ENCODE measurements at regions not wholly inside any gene's neighbourhood (a gene's known extent, or its start where the extent isn't known, plus 50 kb on each side); places are given as distances from the start of the nearest gene placed in this dataset.
"Not testable (repeated sequence)": the region's sequence is repeated elsewhere in the genome, so short reads cannot be mapped to it uniquely, and the experiment has no call there.

GRCh38 chr9:89856950-89857349, 252.1 kb downstream of the GADD45G start:
- DNase-seq (ENCODE audit: low read depth in 2 of 2) = not testable (repeated sequence)

GRCh38 chr9:89859842-89860241, 255.0 kb downstream of the GADD45G start:
- not testable (repeated sequence) for DNase-seq (ENCODE audit: low read depth in 2 of 2)

DNA sequence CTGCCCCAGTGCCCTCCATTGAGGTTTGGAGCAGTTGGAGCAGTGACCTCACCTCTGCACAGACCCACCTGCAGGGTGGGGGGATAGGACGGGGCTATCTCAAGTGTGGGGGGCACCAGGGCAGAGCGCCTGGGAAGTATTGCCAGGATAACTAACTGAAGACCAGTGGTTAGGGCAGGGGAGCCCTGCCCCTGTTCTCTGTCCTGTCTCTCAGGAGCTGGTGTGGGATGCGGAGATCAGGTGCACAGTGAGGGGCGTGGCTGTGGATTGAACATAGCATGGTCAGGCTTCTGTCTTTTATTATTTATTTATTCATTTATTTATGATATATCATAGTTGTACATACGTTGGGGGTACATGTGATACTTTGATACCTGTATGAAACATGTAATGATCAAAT, 256.6 kb downstream of the GADD45G start:
- DNase-seq (ENCODE audit: low read depth in 2 of 2) = not testable (repeated sequence)

GRCh38 chr9:89862316-89862715, 257.5 kb downstream of the GADD45G start:
- DNase-seq (ENCODE audit: low read depth in 2 of 2) = no peak

DNA sequence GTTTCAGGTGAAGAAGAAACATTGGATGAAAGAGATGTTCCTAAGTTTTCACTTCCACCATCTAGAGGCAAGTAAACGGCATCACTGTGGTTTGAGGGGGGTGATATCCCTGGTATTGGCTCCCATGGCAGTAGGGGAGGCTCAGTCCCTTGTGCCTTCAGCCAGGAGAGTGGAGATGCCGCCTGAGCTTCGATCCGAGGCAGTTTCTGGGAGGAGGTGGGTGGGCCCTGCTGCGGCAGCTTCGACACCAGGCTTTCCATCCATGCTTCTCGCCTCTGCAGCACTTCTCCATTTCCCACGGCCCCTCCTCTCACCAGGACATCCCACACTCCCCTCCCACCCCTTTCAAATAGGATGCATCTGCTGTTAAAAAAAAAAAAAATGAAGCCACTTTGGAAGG, 258.3 kb downstream of the GADD45G start:
- DNase-seq (ENCODE audit: low read depth in 2 of 2) = no peak

- no peak for DNase-seq (ENCODE audit: low read depth in 2 of 2)
Measured at GRCh38 chr9:89863837-89864236, 259.0 kb downstream of the GADD45G start.

DNA sequence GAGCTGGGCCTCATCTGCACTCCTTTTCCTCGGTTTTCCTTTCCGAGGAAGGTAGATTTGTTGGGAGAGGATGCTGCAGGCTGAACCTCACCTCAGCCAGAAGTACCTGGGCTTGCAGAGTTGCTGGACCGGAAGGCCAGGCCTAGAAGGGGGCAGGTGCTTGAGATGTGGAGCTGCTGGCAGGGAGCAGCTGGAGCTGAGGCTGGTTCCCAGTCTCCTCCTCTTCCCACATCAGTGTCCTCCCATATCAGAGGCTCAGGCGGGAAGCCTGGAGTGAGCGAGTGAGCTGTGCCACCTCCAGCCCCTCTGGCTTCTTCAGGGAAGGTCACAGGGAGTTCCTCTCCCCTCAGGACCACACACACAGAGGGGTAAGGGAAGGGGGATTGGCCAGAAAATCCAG, 259.4 kb downstream of the GADD45G start:
- no peak for DNase-seq (ENCODE audit: low read depth in 2 of 2)

DNA sequence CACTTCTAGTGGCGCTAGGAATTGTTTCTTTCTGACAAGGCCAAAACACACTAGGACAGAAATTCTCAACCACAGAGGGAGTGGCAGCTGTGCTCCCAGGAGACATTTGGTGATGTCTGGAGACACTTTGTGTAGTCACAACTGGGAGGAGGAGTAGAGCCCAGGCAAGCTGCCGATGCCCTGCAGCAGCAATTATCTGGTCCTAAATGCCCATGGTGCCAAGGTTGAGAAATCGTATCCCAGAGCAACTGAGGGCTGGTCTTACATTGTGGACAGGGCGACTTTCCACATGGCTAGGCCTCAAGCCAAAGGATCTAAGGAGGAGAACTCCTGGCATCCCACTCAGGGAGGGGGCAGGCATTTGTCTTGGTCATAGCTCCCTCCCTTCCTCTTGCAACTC, 259.9 kb downstream of the GADD45G start:
- DNase-seq (ENCODE audit: low read depth in 2 of 2) = no peak

DNA sequence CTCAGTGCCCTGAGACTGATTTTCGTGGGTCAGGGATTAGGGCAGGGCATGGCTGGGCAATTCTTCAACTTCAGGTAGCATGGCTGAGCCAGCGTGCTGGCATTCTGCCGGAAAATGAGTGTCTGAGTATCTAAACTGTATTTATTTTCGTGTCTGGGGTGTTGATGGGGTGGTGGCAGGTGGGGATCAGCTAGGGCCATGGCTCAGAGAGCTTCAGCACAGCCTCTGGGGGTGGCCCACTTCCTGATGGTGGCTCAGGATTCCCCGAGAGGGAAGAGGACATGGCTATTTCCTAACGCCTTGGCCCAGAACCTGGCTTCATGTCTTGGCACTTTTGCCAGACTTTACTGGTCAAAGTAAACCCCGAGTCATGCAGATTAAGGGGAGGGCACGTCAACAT, 260.5 kb downstream of the GADD45G start:
- DNase-seq (ENCODE audit: low read depth in 2 of 2) = no peak

DNA sequence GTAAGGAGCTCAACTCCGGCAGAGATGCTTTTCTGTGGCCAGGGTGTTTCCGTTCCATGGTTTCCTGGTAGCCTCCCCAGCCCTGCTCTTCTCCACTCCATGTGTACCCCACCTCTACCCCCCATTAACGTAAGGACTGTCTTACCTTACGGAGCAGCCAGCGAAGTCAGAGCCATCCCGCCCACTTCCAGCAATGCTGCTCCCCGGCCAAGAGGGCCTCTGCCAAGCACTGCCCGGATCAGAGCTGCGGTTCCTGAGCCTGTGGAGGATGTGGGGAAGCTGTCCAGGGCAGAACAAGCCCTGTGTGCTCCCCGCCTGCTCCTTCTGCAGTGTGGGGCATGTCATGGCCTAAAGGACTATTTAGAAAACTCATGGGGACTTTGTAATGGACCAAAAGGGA, 261.2 kb downstream of the GADD45G start:
- DNase-seq (ENCODE audit: low read depth in 2 of 2) = no peak

GRCh38 chr9:89866701-89867100, 261.9 kb downstream of the GADD45G start:
- DNase-seq (ENCODE audit: low read depth in 2 of 2) = no peak

- no peak for DNase-seq (ENCODE audit: low read depth in 2 of 2)
Measured at GRCh38 chr9:89868100-89868499, 263.3 kb downstream of the GADD45G start.

DNA sequence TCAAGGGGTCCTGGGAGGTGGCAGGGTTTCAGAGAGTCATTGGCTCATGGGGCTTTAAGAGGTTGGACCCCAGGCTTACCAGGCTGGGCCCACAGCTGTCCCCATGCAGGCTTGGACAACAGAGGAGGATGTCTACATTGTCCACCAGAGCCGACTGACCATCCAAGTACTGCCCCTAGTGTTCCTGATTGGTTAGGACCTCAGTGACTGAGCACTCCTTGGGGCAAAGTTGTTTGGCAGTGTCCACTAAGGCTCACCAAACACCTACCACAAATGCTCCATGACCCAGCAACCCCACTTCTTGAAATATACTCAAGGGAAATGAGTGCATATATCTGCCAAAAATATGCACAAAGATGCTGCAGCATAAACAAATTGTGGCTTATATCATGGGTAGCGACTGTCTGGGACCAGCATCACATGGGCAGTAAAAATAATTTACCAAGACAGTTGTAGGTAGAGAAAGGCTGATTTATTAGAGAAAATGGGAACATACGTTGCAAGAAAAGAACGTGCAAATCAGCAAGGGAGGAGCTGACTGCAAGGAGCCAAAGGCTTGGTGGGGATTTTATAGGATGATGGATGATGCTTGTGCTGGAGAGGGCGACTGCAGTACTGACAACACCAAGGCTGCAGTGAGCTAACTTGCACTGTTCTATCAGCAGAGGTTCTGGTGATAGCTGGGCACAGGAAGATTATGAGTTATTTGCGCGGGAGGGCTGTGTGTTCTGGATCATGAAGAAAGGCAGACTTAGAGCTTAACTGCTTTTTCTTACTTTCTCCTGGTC, 265.2 kb downstream of the GADD45G start:
- DNase-seq (ENCODE audit: low read depth in 2 of 2) = no peak

DNA sequence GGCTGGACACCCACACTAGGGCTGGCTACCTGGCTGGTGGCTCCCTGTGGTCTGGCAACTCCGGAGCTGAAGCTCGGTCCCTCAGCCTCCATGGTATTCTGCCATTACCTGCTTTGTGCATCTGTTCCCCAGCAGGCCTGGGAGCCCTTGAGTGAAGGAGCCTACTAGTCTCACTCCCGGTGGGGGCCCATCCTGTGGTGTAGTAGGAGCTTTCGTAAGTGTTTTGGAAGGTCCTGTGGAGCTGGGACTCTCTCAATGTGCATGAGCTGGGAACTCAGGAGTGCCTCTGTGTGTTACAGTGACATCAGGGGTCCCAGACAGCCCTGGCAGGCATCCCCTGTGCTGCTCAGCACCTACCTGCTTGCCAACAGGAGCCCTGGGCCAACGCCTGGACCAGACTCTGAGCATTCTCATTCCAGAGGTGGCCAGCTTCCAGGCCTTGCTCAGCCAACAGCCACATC, 267.1 kb downstream of the GADD45G start:
- no peak for DNase-seq (ENCODE audit: low read depth in 2 of 2)

DNA sequence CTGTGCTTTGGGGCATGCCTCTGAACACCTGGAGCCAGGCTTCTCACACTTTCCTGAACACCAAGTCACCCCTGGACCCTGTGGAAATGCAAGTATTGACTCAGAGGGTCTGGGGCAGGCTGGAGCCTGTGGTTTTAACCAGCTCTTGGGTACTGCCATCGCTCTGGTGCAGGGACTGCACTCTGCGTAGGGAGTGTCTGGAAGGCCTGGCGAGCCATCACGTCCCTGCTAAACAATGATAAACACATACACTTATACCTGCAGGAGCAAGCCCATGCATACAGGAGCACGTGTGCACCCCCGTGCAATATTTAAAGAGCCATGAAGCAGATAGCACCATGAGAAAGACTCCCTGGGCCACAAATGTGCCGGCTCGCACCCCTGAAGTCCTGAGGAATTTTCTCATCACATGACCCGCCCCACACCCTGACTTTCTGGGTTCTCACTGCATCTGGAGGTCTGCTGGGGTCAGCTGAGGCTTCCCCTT, 267.7 kb downstream of the GADD45G start:
- DNase-seq (ENCODE audit: low read depth in 2 of 2) = no peak

GRCh38 chr9:89872913-89873707, 268.3 kb downstream of the GADD45G start:
- DNase-seq (ENCODE audit: low read depth in 2 of 2) = no peak

DNA sequence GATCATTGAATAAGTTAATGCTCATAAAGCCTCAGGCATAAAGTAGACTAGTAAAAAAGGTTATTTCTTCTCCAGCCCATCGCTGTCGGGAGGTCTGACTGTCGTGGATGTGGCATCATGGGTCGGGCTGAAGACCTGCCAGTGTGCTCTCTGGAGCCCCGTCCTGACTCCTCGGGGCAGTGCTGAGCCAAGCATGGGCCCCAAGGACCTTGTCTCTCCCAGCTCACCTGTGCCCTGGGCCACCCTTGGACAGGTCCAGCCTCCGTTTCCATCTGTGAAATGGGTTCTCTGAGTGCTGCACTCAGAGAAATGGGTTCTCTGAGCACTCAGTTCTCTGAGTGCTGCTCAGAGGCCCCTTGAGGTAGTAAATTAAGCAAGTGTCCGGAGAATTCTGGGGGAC, 269.0 kb downstream of the GADD45G start:
- no peak for DNase-seq (ENCODE audit: low read depth in 2 of 2)

GRCh38 chr9:89874351-89875321, 269.8 kb downstream of the GADD45G start:
- DNase-seq (ENCODE audit: low read depth in 2 of 2) = no peak

DNA sequence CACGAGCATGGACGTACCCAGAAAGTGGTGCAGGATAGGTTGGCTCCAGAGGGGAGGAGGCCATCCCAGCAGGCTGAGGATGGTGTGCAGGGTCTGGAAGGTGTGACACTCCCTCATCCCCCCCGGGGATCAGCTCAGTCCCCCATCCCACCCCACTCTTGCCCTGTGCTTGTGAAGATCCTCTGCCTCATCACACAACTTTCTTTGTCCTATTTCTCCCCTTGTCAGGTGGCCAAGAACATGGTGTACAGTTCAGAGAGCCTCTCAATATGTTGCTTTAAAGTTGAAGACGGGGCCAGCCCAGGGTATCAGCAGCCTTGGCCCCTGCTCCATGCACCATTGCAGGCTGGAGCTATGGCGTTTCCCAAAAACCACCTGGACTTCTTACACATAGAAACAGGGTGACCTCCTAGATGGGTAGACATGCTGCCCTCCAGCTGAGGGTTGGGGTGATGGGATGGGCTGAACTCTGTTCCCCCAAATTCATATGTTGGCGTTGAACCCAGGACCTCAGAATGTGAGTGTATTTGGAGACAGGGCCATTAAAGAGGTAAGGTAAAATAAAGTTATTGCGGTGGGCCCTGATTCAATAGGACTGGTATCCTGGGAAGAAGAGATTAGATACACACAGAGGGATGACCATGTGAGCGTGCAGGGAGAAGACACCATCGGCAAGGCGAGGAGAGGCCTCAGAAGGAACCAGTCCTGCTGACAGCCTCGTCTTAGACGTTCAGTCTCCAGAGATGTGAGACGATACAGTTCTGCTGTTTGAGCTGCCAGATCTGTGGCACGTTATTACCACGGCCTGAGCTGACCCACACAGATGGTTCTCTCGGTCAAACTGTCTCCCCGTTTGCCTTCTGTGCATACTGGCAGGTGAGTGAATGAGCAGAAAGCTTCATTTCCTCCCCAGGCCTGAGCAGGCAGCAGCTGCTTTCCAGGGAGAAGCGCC, 272.5 kb downstream of the GADD45G start:
- no peak for DNase-seq (ENCODE audit: low read depth in 2 of 2)

DNA sequence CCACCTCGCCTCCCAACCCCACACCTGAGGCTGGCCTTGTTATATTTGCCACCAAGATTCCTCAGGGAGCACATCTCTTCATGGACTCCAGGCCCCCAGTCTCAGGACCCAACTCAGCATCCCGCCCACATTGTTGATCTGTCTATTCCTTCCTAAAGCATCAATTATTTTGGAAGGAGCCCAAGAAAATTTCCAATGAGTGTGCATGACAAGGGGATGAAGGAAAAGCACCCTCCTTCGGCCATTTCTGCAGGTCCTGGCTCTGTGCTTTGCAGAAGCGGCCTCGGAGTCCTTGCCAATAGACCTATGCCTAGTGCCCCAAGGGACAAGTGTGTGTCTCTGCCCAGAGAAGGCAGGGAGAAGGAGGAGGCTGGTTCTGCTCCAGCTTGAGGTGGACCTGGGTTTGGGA, 273.2 kb downstream of the GADD45G start:
- no peak for DNase-seq (ENCODE audit: low read depth in 2 of 2)

All from lung microvascular endothelial cell (primary cell).